ENCODE measurements at regions not wholly inside any gene's neighbourhood (a gene's known extent, or its start where the extent isn't known, plus 50 kb on each side); places are given as distances from the start of the nearest gene placed in this dataset.

- Histone ChIP-seq H4K91ac (ENCODE audit: insufficient read depth, low read depth, low read length) (no peak overlapping the region), H4K20me1 (ENCODE audit: insufficient read depth, low read length) (no peaks in the 10 kb centered on the region), H3K36me3 (ENCODE audit: control insufficient read depth, insufficient read depth, low read length) (no peaks in the 10 kb centered on the region), H4K5ac (ENCODE audit: low read depth, low read length) (no peak overlapping the region), H3K4me3 (ENCODE audit: insufficient read depth, low read depth, low read length) (no peak overlapping the region), H3K23ac (ENCODE audit: low read depth, low read length) (no peak overlapping the region), H2BK5ac (ENCODE audit: low read depth, low read length, poor library complexity, severe bottlenecking) (no peak overlapping the region), H4K8ac (ENCODE audit: low read depth in 2 of 2, low read length in 2 of 2) (no peak overlapping the region), H2BK20ac (ENCODE audit: low read depth, low read length) (no peak overlapping the region), H3K4ac (ENCODE audit: low read depth, low read length) (no peak overlapping the region), H2AK5ac (ENCODE audit: low read depth, low read length) (no peak overlapping the region), H2AK9ac (replicated peaks; ENCODE audit: low read depth, low read length, poor library complexity) (no peak overlapping the region), H3K9me1 (ENCODE audit: insufficient read depth, low read length) (no peaks in the 10 kb centered on the region), H3K56ac (ENCODE audit: extremely low read depth, insufficient read depth, low read length) (no peak overlapping the region), H3K9me3 (ENCODE audit: control insufficient read depth, insufficient read depth, low read length) (peaks cover 3% of the 10 kb centered on the region; the same call in 1 of the 2 replicates), H3K9ac (ENCODE audit: low read depth, low read length) (no peak overlapping the region), H3K4me1 (ENCODE audit: control insufficient read depth, insufficient read depth, low read length) (no peaks in the 10 kb centered on the region), H2AFZ (replicated peaks; ENCODE audit: low read length, poor library complexity) (no peak overlapping the region), H2BK15ac (ENCODE audit: low read depth, low read length) (no peak overlapping the region), H3K27ac (ENCODE audit: insufficient read depth, low read length) (no peak overlapping the region), H3K18ac (ENCODE audit: low read depth, low read length) (no peak overlapping the region), H3K4me2 (ENCODE audit: low read depth, low read length) (no peak overlapping the region), H3K79me1 (ENCODE audit: low read depth in 1 of 2, low read length in 2 of 2) (no peaks in the 10 kb centered on the region), H3K14ac (replicated peaks; ENCODE audit: low read depth, low read length) (no peak overlapping the region), H2BK120ac (ENCODE audit: low read depth, low read length) (no peak overlapping the region), H3K27me3 (ENCODE audit: control insufficient read depth, insufficient read depth, low read length) (peaks cover 6% of the 10 kb centered on the region)
- in situ Hi-C loops (cut with MboI; ENCODE audit: low sequenced_read_pairs): no loop called here
- DNase-seq (peak; percentile 45), ATAC-seq (ENCODE audit: low read depth) (no peak; the same call in 1 of the 2 replicates)
- peak; percentile 38 for TF ChIP-seq RAD21 (IDR thresholded peaks at IDR 0.05; ENCODE audit: low read length)
- peak; percentile 61 for TF ChIP-seq CTCF (conservative IDR thresholded peaks at IDR 0.05; ENCODE audit: low read depth, low read length)
- TF ChIP-seq CHD1 (IDR thresholded peaks at IDR 0.05; ENCODE audit: low read depth, low read length): no peak
- no peak for TF ChIP-seq NFE2L2 (IDR thresholded peaks at IDR 0.05; ENCODE audit: low read depth, low read length)
- TF ChIP-seq USF2 (IDR thresholded peaks at IDR 0.05; ENCODE audit: low read depth, low read length): no peak
- no peak for TF ChIP-seq SMC3 (IDR thresholded peaks at IDR 0.05; ENCODE audit: low read depth, low read length)
- TF ChIP-seq POLR2A (IDR thresholded peaks at IDR 0.05; ENCODE audit: low read depth, low read length): no peak
- no peak for TF ChIP-seq RFX5 (IDR thresholded peaks at IDR 0.05; ENCODE audit: low read depth, low read length)
- CTCF ChIA-PET: interaction anchor here (1.1 to 1.8 kb wide), 4 partner anchors 9 to 19 kb away, joined by 3 to 5 read pairs (median 4); no protein-coding TSS in a partner anchor
- 54% methylated on average over 2 of the region's 5 CpGs; no CpG with 5 or more reads in 1 of the 2 experiments for WGBS, 2 experiments (ENCODE audit: extremely low coverage in 2 of 2, insufficient read length in 1 of 2)
- dilution Hi-C loops (cut with HindIII; ENCODE audit: low sequenced_read_pairs, unreplicated experiment): no loop called here
- BruUV-seq (replicated peaks): no TSS peak
- POLR2A ChIA-PET (ENCODE audit: unreplicated experiment): interaction anchor here (0.7 kb wide), 1 partner anchor 19 kb away, joined by 3 read pairs; no protein-coding TSS in a partner anchor
- intact Hi-C loops (cut with micrococcal nuclease): no loop called here
Measured at GRCh38 chr18:45275367-45276113, 339.7 kb upstream of the SLC14A2 start.

Data from IMR-90 (cell line).